ENCODE measurements at regions not wholly inside any gene's neighbourhood (a gene's known extent, or its start where the extent isn't known, plus 50 kb on each side); places are given as distances from the start of the nearest gene placed in this dataset.

DNA sequence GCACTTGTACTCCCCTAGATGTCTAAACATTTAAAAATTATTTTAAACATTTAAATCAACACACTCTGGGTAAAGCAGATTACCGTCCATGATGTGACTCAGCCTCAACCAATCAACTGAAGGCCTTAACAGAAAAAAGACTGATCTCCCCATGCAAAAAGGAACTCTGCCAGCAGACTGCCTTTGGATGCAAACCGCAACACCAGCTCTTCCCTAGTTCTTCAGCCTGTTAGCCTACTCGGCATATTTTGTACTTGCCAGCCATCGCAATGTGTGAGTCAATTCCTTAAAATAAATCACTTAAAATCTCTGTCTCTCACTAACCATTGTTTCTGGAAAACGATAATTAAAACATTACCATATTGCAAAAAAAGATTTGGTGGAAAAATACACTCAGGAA lies 375.9 kb downstream of the RSL24D1 start:
- TF ChIP-seq POLR2AphosphoS5 (IDR thresholded peaks at IDR 0.05; ENCODE audit: low read depth, low read length) (no peak), POLR2A (IDR thresholded peaks at IDR 0.05; ENCODE audit: low read depth, low read length) (no peak), TAF1 (IDR thresholded peaks at IDR 0.05; ENCODE audit: low read depth, low read length) (no peak), POU2F2 (IDR thresholded peaks at IDR 0.05; ENCODE audit: low read depth, low read length) (no peak)
